Naive thymus-derived CD4-positive, alpha-beta T cell (primary cell): ENCODE measurements at regions not wholly inside any gene's neighbourhood (a gene's known extent, or its start where the extent isn't known, plus 50 kb on each side); places are given as distances from the start of the nearest gene placed in this dataset.

Source experiments
- ATAC-seq: fragments of 150-1000 bp; cut with Tn5 transposase; 2 replicates; pipeline ENCODE4 v1.10.0; 2021; ENCODE audit warnings: mild to moderate bottlenecking, moderate library complexity
- CTCF ChIA-PET: fragments of 350-600 bp; sonication (Branson Sonifier 250); formaldehyde crosslinking; loops from one replicate; lab custom pipeline; 2021; ENCODE audit warnings: antibody characterized with exemption; lab: Charles Lee
- POLR2A ChIA-PET: fragments of 350-600 bp; sonication (Branson Sonifier 250); formaldehyde crosslinking; loops from one replicate; lab custom pipeline; 2021; ENCODE audit warnings: antibody characterized with exemption, inconsistent platforms; lab: Charles Lee
- DNase-seq, 9 donors: peaks; one replicate each; pipeline versions ENCODE4 v3.0.0 to v3.0.0-alpha.2; 2020 to 2022; ENCODE audit warnings: mixed read lengths in 1 of 9
- H3K27ac ChIP-seq: one replicate; pipeline ENCODE4 v1.7.0; 2013; ENCODE audit warnings: mild to moderate bottlenecking, low read depth, low read length, moderate library complexity
- H3K27me3 ChIP-seq, 2 donors: one replicate each; pipeline ENCODE4 v1.7.0; 2013; ENCODE audit warnings: low read length in 2 of 2, mild to moderate bottlenecking in 2 of 2, moderate library complexity in 2 of 2; ENCODE audit not compliant: control insufficient read depth in 2 of 2, insufficient read depth in 2 of 2
- H3K36me3 ChIP-seq, 3 experiments: 1 replicate in 2 of 3; 2 replicates in 1 of 3; pipeline ENCODE4 v1.7.0; 2013; ENCODE audit warnings: low read length in 3 of 3, mild to moderate bottlenecking in 3 of 3, moderate library complexity in 1 of 3; ENCODE audit not compliant: insufficient read depth in 3 of 3, control insufficient read depth in 2 of 3
- H3K4me1 ChIP-seq, 2 donors: one replicate each; pipeline ENCODE4 v1.7.0; 2013; ENCODE audit warnings: low read length in 2 of 2, mild to moderate bottlenecking in 2 of 2, moderate library complexity in 1 of 2; ENCODE audit not compliant: control insufficient read depth in 2 of 2, insufficient read depth in 2 of 2
- H3K4me3 ChIP-seq: 2 replicates; pipeline ENCODE4 v1.7.0; 2013; ENCODE audit warnings: mild to moderate bottlenecking, low read length
- H3K9me3 ChIP-seq, 3 experiments: 1 replicate in 2 of 3; 2 replicates in 1 of 3; pipeline ENCODE4 v1.7.0; 2013; ENCODE audit warnings: low read length in 3 of 3; ENCODE audit not compliant: control insufficient read depth in 2 of 3
- H3K27ac Mint-ChIP-seq, 9 donors: one replicate each; pipeline ENCODE4 v1.8.0; 2020 to 2022; ENCODE audit warnings: mixed read lengths in 9 of 9, mild to moderate bottlenecking in 8 of 9, moderate library complexity in 5 of 9, inconsistent platforms in 2 of 9
- H3K27me3 Mint-ChIP-seq, 5 donors: one replicate each; pipeline ENCODE4 v1.8.0; 2021 to 2022; ENCODE audit warnings: mixed read lengths in 5 of 5, mild to moderate bottlenecking in 1 of 5
- H3K36me3 Mint-ChIP-seq, 5 donors: one replicate each; pipeline ENCODE4 v1.8.0; 2020 to 2022; ENCODE audit warnings: mixed read lengths in 5 of 5, mild to moderate bottlenecking in 3 of 5, inconsistent platforms in 1 of 5
- H3K4me1 Mint-ChIP-seq, 7 donors: one replicate each; pipeline ENCODE4 v1.8.0; 2020 to 2022; ENCODE audit warnings: mixed read lengths in 7 of 7, mild to moderate bottlenecking in 3 of 7, inconsistent platforms in 1 of 7
- H3K4me3 Mint-ChIP-seq, 10 donors: one replicate each; pipeline ENCODE4 v1.8.0; 2020 to 2022; ENCODE audit warnings: mild to moderate bottlenecking in 10 of 10, mixed read lengths in 10 of 10, moderate library complexity in 6 of 10, inconsistent platforms in 2 of 10
- H3K9me3 Mint-ChIP-seq, 11 donors: one replicate each; pipeline ENCODE4 v1.8.0; 2020 to 2022; ENCODE audit warnings: mixed read lengths in 11 of 11, mild to moderate bottlenecking in 4 of 11, inconsistent platforms in 1 of 11, moderate library complexity in 1 of 11
- intact Hi-C, 2 donors: fragments of 100-400 bp; cut with micrococcal nuclease; formaldehyde crosslinking; loops; one replicate each; pipeline ENCODE4 v1.15.1; 2023

DNA sequence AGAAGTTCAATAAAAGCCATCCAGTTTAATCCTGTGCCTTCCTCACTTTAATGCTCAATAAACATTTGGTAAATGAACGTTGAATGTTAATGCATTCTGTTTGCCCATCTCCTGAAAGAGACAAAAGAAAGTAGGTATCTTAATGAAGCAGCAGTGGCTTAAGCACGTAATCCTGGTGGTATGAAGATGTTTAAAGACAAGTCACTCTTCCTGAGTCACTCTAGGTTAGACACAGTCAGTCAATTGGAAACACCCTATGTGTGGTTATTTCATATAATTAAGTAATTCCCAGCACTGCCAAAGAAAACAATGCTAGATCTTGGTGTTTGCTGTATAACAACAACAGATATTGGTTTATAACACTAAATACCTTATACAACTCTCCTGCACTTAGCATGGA lies 334.0 kb upstream of the FMN2 start:
- Mint-ChIP-seq H3K4me1 (peaks cover 0 to 9% (median 0%) of the 10 kb centered on the region in 7 donors), H3K27me3 (peaks cover 0 to 10% (median 0%) of the 10 kb centered on the region in 5 donors), H3K27ac (peak overlapping the region in 1 of 9 donors; percentile 36), H3K9me3 (peaks cover 0 to 8% (median 0%) of the 10 kb centered on the region in 11 donors), H3K36me3 (peaks cover 0 to 15% (median 0%) of the 10 kb centered on the region in 5 donors), H3K4me3 (no peak overlapping the region)
- ChIA-PET CTCF (no interaction called here), POLR2A (no interaction called here)
- Histone ChIP-seq H3K27me3 (no peaks in the 10 kb centered on the region), H3K4me1 (no peaks in the 10 kb centered on the region), H3K27ac (no peak overlapping the region), H3K9me3 (no peaks in the 10 kb centered on the region), H3K4me3 (no peak overlapping the region), H3K36me3 (no peaks in the 10 kb centered on the region)
- DNase-seq, result no peak
- intact Hi-C loops, result no loop called here
- ATAC-seq, result no peak

GRCh38 chr1:239758756-239759155 lies 332.9 kb upstream of the FMN2 start:
- H3K27me3 Mint-ChIP-seq, result peaks cover 0 to 10% (median 0%) of the 10 kb centered on the region in 5 donors
- DNase-seq, result no peak
- CTCF ChIA-PET, result no interaction called here

GRCh38 chr1:239761509-239761908 lies 330.2 kb upstream of the FMN2 start:
- POLR2A ChIA-PET, result no interaction called here
- H3K4me1 Mint-ChIP-seq, result peaks cover 0 to 9% (median 0%) of the 10 kb centered on the region in 7 donors
- CTCF ChIA-PET, result no interaction called here
- H3K27me3 Mint-ChIP-seq, result no peaks in the 10 kb centered on the region
- no peaks in the 10 kb centered on the region for H3K27me3 ChIP-seq
- peaks cover 0 to 8% (median 0%) of the 10 kb centered on the region in 5 donors for H3K36me3 Mint-ChIP-seq
- no peak overlapping the region for H3K4me3 Mint-ChIP-seq
- H3K27ac ChIP-seq, result no peak overlapping the region
- H3K9me3 ChIP-seq, result no peaks in the 10 kb centered on the region
- DNase-seq, result no peak
- ATAC-seq, result no peak
- H3K36me3 ChIP-seq, result no peaks in the 10 kb centered on the region
- no peaks in the 10 kb centered on the region for H3K9me3 Mint-ChIP-seq
- no peak overlapping the region for H3K27ac Mint-ChIP-seq
- intact Hi-C loops, result no loop called here
- no peak overlapping the region for H3K4me3 ChIP-seq
- H3K4me1 ChIP-seq, result no peaks in the 10 kb centered on the region

More at GRCh38 chr1:239758756-239759155, 332.9 kb upstream of the FMN2 start:
- H3K27ac ChIP-seq, result no peak overlapping the region
- ATAC-seq, result no peak
- no peaks in the 10 kb centered on the region for H3K4me1 ChIP-seq
- intact Hi-C loops, result no loop called here
- Mint-ChIP-seq H3K36me3 (peaks cover 0 to 8% (median 0%) of the 10 kb centered on the region in 5 donors), H3K27ac (no peak overlapping the region), H3K4me1 (peaks cover 0 to 9% (median 0%) of the 10 kb centered on the region in 7 donors), H3K4me3 (no peak overlapping the region), H3K9me3 (no peaks in the 10 kb centered on the region)
- no peaks in the 10 kb centered on the region for H3K9me3 ChIP-seq
- H3K27me3 ChIP-seq, result no peaks in the 10 kb centered on the region
- POLR2A ChIA-PET, result no interaction called here
- H3K36me3 ChIP-seq, result no peaks in the 10 kb centered on the region
- H3K4me3 ChIP-seq, result no peak overlapping the region

DNA sequence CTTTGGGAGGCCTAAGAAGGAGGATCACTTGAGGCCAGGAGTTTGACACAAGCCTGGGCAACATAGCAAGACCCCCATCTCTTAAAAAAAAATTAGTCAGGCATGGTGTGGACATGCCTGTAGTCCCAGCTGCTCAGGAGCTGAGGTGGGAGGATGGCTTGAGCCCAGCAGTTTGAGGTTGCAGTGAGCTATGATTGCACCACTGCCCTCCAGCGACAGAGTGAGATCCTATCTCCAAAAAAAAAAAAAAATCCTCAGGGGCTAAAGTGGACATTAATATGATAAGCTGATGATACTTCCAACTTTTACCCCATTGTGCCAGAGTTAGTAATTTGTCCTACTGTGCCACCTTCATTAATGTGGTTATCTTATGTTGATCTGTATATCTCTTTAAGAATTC lies 327.8 kb upstream of the FMN2 start:
- CTCF ChIA-PET, result no interaction called here

DNA sequence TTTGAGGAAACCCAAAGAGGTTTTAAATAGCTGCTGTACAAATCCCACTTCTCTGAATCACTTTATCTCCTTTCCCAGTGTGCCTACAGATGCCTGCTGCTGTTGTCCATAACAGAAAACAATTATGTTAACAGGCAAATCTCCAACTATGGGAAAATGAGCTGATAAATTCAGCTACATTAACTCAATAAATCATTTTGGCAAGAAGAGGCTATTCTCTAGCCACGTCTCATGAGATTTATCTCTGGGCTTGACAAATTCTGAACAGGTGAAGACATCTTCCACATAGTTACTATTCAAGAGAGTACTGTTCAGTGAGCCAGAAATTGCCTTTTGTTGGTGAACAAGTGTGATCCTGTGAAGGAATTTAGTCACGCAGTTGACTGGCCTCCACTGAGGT lies 327.1 kb upstream of the FMN2 start:
- ATAC-seq, result no peak
- POLR2A ChIA-PET, result no interaction called here

More for the DNA sequence above, 327.8 kb upstream of the FMN2 start:
- H3K4me1 ChIP-seq, result no peaks in the 10 kb centered on the region
- H3K4me3 Mint-ChIP-seq, result no peak overlapping the region
- H3K9me3 ChIP-seq, result no peaks in the 10 kb centered on the region
- no peak overlapping the region for H3K27ac Mint-ChIP-seq
- H3K4me1 Mint-ChIP-seq, result peaks cover 0 to 9% (median 0%) of the 10 kb centered on the region in 7 donors
- H3K27me3 Mint-ChIP-seq, result no peaks in the 10 kb centered on the region
- no peak overlapping the region for H3K27ac ChIP-seq
- H3K36me3 ChIP-seq, result no peaks in the 10 kb centered on the region
- no peak overlapping the region for H3K4me3 ChIP-seq
- ATAC-seq (no peak), DNase-seq (no peak)
- POLR2A ChIA-PET, result no interaction called here
- H3K9me3 Mint-ChIP-seq, result no peaks in the 10 kb centered on the region
- no peaks in the 10 kb centered on the region for H3K27me3 ChIP-seq
- peaks cover 0 to 8% (median 0%) of the 10 kb centered on the region in 5 donors for H3K36me3 Mint-ChIP-seq
- intact Hi-C loops, result no loop called here

GRCh38 chr1:239765163-239765562 lies 326.5 kb upstream of the FMN2 start:
- no peak overlapping the region for H3K27ac ChIP-seq
- ATAC-seq, result no peak
- Mint-ChIP-seq H3K9me3 (no peaks in the 10 kb centered on the region), H3K4me1 (peaks cover 0 to 9% (median 0%) of the 10 kb centered on the region in 7 donors), H3K36me3 (peaks cover 0 to 8% (median 0%) of the 10 kb centered on the region in 5 donors), H3K4me3 (no peak overlapping the region), H3K27me3 (no peaks in the 10 kb centered on the region), H3K27ac (no peak overlapping the region)
- no peaks in the 10 kb centered on the region for H3K9me3 ChIP-seq
- no peaks in the 10 kb centered on the region for H3K4me1 ChIP-seq
- ChIA-PET POLR2A (no interaction called here), CTCF (no interaction called here)
- no peaks in the 10 kb centered on the region for H3K27me3 ChIP-seq
- no peaks in the 10 kb centered on the region for H3K36me3 ChIP-seq
- H3K4me3 ChIP-seq, result no peak overlapping the region
- DNase-seq, result no peak
- intact Hi-C loops, result no loop called here

More for the DNA sequence above, 327.1 kb upstream of the FMN2 start:
- CTCF ChIA-PET, result no interaction called here
- Mint-ChIP-seq H3K4me3 (no peak overlapping the region), H3K4me1 (peaks cover 0 to 9% (median 0%) of the 10 kb centered on the region in 7 donors), H3K27me3 (no peaks in the 10 kb centered on the region), H3K27ac (no peak overlapping the region), H3K36me3 (peaks cover 0 to 8% (median 0%) of the 10 kb centered on the region in 5 donors), H3K9me3 (no peaks in the 10 kb centered on the region)
- Histone ChIP-seq H3K36me3 (no peaks in the 10 kb centered on the region), H3K27ac (no peak overlapping the region), H3K9me3 (no peaks in the 10 kb centered on the region), H3K4me1 (no peaks in the 10 kb centered on the region), H3K4me3 (no peak overlapping the region), H3K27me3 (no peaks in the 10 kb centered on the region)
- intact Hi-C loops, result no loop called here
- DNase-seq, result no peak

- Mint-ChIP-seq H3K4me1 (peaks cover 0 to 7% (median 0%) of the 10 kb centered on the region in 7 donors), H3K4me3 (no peak overlapping the region), H3K27me3 (no peaks in the 10 kb centered on the region), H3K27ac (no peak overlapping the region), H3K36me3 (peaks cover 0 to 4% (median 4%) of the 10 kb centered on the region in 5 donors), H3K9me3 (peaks cover 0 to 5% (median under 1%) of the 10 kb centered on the region in 11 donors)
- H3K9me3 ChIP-seq, result no peaks in the 10 kb centered on the region
- H3K27ac ChIP-seq, result no peak overlapping the region
- intact Hi-C loops, result no loop called here
- ChIA-PET POLR2A (no interaction called here), CTCF (no interaction called here)
- H3K4me3 ChIP-seq, result no peak overlapping the region
- no peak for DNase-seq
- H3K36me3 ChIP-seq, result no peaks in the 10 kb centered on the region
- ATAC-seq, result no peak
- H3K4me1 ChIP-seq, result no peaks in the 10 kb centered on the region
- no peaks in the 10 kb centered on the region for H3K27me3 ChIP-seq
These were observed 320.1 kb upstream of the FMN2 start for GRCh38 chr1:239771550-239771949.
